Esophagus squamous epithelium (tissue), 5 donors: ENCODE measurements at regions not wholly inside any gene's neighbourhood (a gene's known extent, or its start where the extent isn't known, plus 50 kb on each side); places are given as distances from the start of the nearest gene placed in this dataset.

Source experiments
- DNase-seq: peaks from one replicate; lab custom pipeline; 2025; lab: John Stamatoyannopoulos, UW
- H3K27ac ChIP-seq, 4 donors: fragments of 200-600 bp; sonication (generic); one replicate each; pipeline ENCODE4 v1.5.1; 2016 to 2019; ENCODE audit warnings: mild to moderate bottlenecking in 1 of 4
- H3K27me3 ChIP-seq, 4 donors: fragments of 200-600 bp; sonication (generic); 1 replicate in 3 of 4; 2 replicates in 1 of 4; pipeline versions ENCODE4 v1.5.1 to v1.6.0; 2017 to 2021; ENCODE audit warnings: antibody characterized with exemption in 1 of 4
- H3K36me3 ChIP-seq, 3 donors: fragments of 200-600 bp; sonication (generic); one replicate each; pipeline ENCODE4 v1.5.1; 2016 to 2019
- H3K4me1 ChIP-seq, 3 donors: fragments of 200-600 bp; sonication (generic); one replicate each; pipeline ENCODE4 v1.5.1; 2017 to 2019
- H3K4me3 ChIP-seq, 4 donors: fragments of 200-600 bp; sonication (generic); 1 replicate in 3 of 4; 2 replicates in 1 of 4; pipeline ENCODE4 v1.5.1; 2016 to 2019; ENCODE audit warnings: mild to moderate bottlenecking in 2 of 4, moderate library complexity in 1 of 4
- H3K9me3 ChIP-seq, 3 donors: fragments of 200-600 bp; sonication (generic); one replicate each; pipeline ENCODE4 v1.5.1; 2016 to 2019
- POLR2A ChIP-seq, 4 donors: fragments of 450-650 bp; IDR thresholded peaks; one replicate each; pipeline ENCODE4 v1.6.1; 2017; ENCODE audit warnings: antibody characterized with exemption in 4 of 4, mild to moderate bottlenecking in 4 of 4, moderate library complexity in 3 of 4
- WGBS, 2 donors: methylation state at CpG; one replicate each; pipeline ENCODE4 v1.1.5; 2018; 5-methylcytosine and 5-hydroxymethylcytosine counted together
- intact Hi-C: fragments of 100-400 bp; cut with DNase I; formaldehyde crosslinking; loops from one replicate; pipeline ENCODE4 v1.15.0; 2022
- TF ChIP-seq, protein P1 (sequence below), 6 experiments: fragments of 450-650 bp in 4 of 6; fragments of 200-600 bp in 2 of 6; sonication (generic) in 2 of 6; IDR thresholded peaks; one replicate each; pipeline ENCODE4 v1.5.1; 2016 to 2019; ENCODE audit warnings: antibody characterized with exemption in 6 of 6, mild to moderate bottlenecking in 4 of 6, moderate library complexity in 4 of 6
- donor health status: DM: yes; HTN: yes; CAD: no.

GRCh38 chr5:23169660-23170416 is 316.7 kb upstream of the CDH12 start:
- no peak overlapping the region for H3K4me3 ChIP-seq
- no peaks in the 10 kb centered on the region for H3K36me3 ChIP-seq
- H3K27me3 ChIP-seq = no peaks in the 10 kb centered on the region
- intact Hi-C loops = no loop called here
- DNase-seq = no peak
- no peaks in the 10 kb centered on the region for H3K9me3 ChIP-seq
- WGBS, 2 donors = 59 to 67% methylated on average over 7 of the region's 7 CpGs
- no peaks in the 10 kb centered on the region for H3K4me1 ChIP-seq
- no peak overlapping the region for H3K27ac ChIP-seq
- TF ChIP-seq, protein P1, sequence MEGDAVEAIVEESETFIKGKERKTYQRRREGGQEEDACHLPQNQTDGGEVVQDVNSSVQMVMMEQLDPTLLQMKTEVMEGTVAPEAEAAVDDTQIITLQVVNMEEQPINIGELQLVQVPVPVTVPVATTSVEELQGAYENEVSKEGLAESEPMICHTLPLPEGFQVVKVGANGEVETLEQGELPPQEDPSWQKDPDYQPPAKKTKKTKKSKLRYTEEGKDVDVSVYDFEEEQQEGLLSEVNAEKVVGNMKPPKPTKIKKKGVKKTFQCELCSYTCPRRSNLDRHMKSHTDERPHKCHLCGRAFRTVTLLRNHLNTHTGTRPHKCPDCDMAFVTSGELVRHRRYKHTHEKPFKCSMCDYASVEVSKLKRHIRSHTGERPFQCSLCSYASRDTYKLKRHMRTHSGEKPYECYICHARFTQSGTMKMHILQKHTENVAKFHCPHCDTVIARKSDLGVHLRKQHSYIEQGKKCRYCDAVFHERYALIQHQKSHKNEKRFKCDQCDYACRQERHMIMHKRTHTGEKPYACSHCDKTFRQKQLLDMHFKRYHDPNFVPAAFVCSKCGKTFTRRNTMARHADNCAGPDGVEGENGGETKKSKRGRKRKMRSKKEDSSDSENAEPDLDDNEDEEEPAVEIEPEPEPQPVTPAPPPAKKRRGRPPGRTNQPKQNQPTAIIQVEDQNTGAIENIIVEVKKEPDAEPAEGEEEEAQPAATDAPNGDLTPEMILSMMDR (IDR thresholded peaks at IDR 0.05) = no peak
- TF ChIP-seq POLR2A (IDR thresholded peaks at IDR 0.05) = no peak

DNA sequence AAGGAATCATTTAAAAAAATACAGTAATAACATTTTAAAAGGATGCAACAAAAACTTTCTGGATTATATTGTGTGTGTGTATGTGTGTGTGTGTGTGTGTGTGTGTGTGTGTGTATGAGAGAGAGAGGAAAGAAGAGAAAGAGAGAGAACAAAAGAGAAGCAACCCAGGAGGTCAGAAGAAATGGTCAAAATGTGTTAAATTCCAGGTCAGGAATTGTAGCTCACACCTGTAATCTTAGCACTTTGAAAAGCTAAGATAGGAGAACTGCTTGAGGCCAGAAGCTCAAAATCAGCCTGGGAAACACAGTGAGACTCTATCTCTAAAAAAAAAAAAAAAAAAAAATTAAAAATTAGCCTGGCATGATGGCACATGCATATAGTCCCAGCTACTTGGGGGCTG is 311.8 kb upstream of the CDH12 start:
- no peak overlapping the region for H3K27ac ChIP-seq
- no peaks in the 10 kb centered on the region for H3K4me1 ChIP-seq
- DNase-seq = no peak
- TF ChIP-seq, protein P1 (IDR thresholded peaks at IDR 0.05) = no peak
- no peak for TF ChIP-seq POLR2A (IDR thresholded peaks at IDR 0.05)
- no peaks in the 10 kb centered on the region for H3K9me3 ChIP-seq
- H3K36me3 ChIP-seq = no peaks in the 10 kb centered on the region
- intact Hi-C loops = no loop called here
- H3K4me3 ChIP-seq = no peak overlapping the region
- H3K27me3 ChIP-seq = no peaks in the 10 kb centered on the region

DNA sequence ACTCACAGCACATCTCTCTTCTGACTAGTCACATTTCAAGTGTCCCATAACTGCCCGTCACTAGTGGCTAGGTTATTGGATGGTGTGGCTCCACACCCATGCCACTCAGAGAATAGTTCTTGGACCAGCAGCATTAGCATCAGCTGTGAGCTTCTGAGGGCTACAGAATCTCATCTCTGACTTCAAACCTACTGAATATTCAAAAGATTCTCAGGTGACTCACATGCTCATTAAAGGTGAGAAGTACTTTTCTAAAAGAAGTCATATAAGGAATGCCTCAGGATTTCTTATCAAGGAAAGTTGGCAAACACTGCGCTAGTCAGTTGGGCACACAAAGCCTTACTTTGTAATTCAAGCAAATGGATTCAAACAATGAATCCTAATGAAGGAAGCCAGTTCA is 305.0 kb upstream of the CDH12 start:
- TF ChIP-seq POLR2A (IDR thresholded peaks at IDR 0.05) = no peak
- TF ChIP-seq, protein P1 (IDR thresholded peaks at IDR 0.05) = no peak
- H3K36me3 ChIP-seq = no peaks in the 10 kb centered on the region
- DNase-seq = no peak
- no peaks in the 10 kb centered on the region for H3K27me3 ChIP-seq
- H3K4me3 ChIP-seq = no peak overlapping the region
- H3K9me3 ChIP-seq = no peaks in the 10 kb centered on the region
- no peak overlapping the region for H3K27ac ChIP-seq
- intact Hi-C loops = no loop called here
- no peaks in the 10 kb centered on the region for H3K4me1 ChIP-seq
- 72 to 80% methylated on average over 2 of the region's 2 CpGs for WGBS, 2 donors

DNA sequence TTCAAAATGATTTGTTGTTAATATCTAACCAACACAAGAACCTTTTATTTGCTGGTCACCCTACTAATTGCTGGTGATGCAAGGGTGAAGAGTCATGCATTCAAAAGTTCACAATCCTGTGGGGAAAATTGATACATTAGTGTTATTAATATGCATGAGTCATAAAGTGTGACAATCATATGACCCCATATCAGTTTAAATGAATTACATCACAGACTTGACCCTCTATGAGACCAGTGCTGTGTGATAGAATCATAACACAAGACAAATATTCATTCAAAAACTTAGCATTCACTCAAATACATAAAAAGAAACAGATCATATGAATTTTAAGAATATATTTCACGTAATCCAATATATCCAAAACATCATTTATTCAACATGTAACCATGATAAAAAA is 304.6 kb upstream of the CDH12 start:
- no peak overlapping the region for H3K4me3 ChIP-seq
- DNase-seq = no peak
- no peak overlapping the region for H3K27ac ChIP-seq
- H3K4me1 ChIP-seq = no peaks in the 10 kb centered on the region
- H3K9me3 ChIP-seq = no peaks in the 10 kb centered on the region
- intact Hi-C loops = no loop called here
- no peaks in the 10 kb centered on the region for H3K27me3 ChIP-seq
- no peaks in the 10 kb centered on the region for H3K36me3 ChIP-seq
- TF ChIP-seq, protein P1 (IDR thresholded peaks at IDR 0.05) = no peak
- WGBS, 2 donors = 74 to 75% methylated on average over 1 of the region's 1 CpG

- H3K36me3 ChIP-seq = no peaks in the 10 kb centered on the region
- H3K9me3 ChIP-seq = no peaks in the 10 kb centered on the region
- DNase-seq = no peak
- no peaks in the 10 kb centered on the region for H3K27me3 ChIP-seq
- H3K4me1 ChIP-seq = no peaks in the 10 kb centered on the region
- 50 to 84% methylated on average over 1 of the region's 1 CpG for WGBS, 2 donors
- TF ChIP-seq POLR2A (IDR thresholded peaks at IDR 0.05) = no peak
- TF ChIP-seq, protein P1 (IDR thresholded peaks at IDR 0.05) = no peak
- no peak overlapping the region for H3K27ac ChIP-seq
- intact Hi-C loops = no loop called here
- H3K4me3 ChIP-seq = no peak overlapping the region
Measured at GRCh38 chr5:23157169-23157568, 304.0 kb upstream of the CDH12 start.
